ENCODE measurements at regions not wholly inside any gene's neighbourhood (a gene's known extent, or its start where the extent isn't known, plus 50 kb on each side); places are given as distances from the start of the nearest gene placed in this dataset.

DNA sequence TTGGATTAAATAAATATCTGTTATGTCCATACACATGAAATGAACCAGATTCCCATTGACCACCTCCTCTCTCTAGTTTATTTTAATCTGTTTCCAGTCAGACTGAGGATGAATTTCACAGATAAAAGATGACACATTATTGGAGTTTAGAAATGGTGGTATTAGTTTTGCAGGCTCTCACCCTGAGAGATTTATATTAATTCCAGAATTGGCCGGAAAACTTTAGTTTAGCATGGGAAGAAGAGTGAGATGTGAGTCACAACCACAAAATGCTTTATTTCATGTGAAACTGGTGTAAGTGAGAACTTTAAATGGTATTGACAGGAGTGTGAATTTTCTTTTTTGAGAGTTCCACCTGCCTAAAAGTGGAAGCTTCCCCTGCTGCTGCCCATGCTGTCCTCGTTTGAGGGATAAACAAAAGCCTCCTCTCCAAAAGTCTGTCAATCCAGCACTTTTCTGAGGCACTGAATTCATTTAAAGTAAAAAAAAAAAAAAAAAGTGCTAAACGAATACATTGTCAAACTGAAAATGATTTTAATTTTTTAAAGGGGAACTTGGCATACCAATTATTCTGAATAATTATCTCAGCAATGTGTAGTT, 65.1 kb upstream of the EPHA3 start:
- DNase-seq (no peak), ATAC-seq (replicated peaks in 1 of 2) (no peak)
- no peaks in the 10 kb centered on the region for H3K36me3 Mint-ChIP-seq (ENCODE audit: insufficient read depth in 2 of 2)
- H3K27ac Mint-ChIP-seq: no peak overlapping the region
- H3K9me3 Mint-ChIP-seq: peaks cover 3 to 6% of the 10 kb centered on the region in 2 donors
- H3K4me1 Mint-ChIP-seq (ENCODE audit: low read depth): no peaks in the 10 kb centered on the region
- H3K27me3 Mint-ChIP-seq (ENCODE audit: low read depth): no peaks in the 10 kb centered on the region
- H3K4me3 Mint-ChIP-seq: no peak overlapping the region

DNA sequence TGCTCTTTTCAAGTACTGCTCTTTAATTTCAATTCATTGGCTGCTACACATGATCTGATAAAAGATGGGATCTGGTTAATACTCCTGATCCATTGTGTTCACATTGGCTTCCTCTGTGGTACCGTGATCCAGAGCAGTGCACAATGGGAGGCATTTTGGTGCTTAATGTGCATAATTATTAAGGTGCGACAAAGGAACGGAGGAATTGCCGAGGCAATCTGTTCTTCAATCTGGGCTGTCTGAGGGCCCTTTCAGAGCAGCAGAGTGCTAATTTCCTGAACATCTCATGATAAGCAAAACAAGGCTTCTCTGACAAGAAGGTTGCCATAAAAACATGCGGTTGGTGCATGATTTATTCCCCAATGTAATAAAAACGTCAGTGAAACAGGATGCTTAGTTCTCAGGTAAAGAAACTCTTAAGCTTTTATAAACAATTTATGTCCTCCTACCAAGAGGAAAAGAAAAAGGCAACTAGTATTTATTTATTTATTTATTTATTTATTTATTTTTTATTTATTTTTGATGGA, 64.0 kb upstream of the EPHA3 start:
- ATAC-seq (replicated peaks in 1 of 2): no peak
- Mint-ChIP-seq H3K36me3 (ENCODE audit: insufficient read depth in 2 of 2) (no peaks in the 10 kb centered on the region), H3K4me1 (ENCODE audit: low read depth) (no peaks in the 10 kb centered on the region), H3K27me3 (ENCODE audit: low read depth) (no peaks in the 10 kb centered on the region), H3K4me3 (no peak overlapping the region), H3K27ac (no peak overlapping the region), H3K9me3 (peaks cover 1 to 2% of the 10 kb centered on the region in 2 donors)
- no peak for DNase-seq

DNA sequence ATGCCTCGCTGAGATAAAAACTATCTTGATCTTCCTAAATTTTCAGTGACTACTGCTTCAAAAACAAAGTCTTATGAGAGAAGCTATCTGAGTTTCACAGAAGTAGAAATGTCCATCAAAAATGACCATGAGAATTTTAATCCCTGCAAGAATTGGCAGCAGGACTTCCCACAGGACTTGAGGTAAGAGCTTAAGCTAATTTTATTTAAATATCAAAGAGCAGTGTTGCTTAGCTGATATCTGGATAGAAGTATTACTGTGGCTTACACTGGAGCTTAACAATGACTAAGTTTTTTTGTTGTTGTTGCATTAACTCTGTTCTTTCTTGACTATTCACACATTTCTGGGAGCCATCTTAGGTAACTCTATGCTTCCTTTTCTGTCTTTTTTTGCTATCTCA, 60.8 kb upstream of the EPHA3 start:
- H3K4me3 Mint-ChIP-seq: no peak overlapping the region
- H3K4me1 Mint-ChIP-seq (ENCODE audit: low read depth): no peaks in the 10 kb centered on the region
- peaks cover 1 to 2% of the 10 kb centered on the region in 2 donors for H3K9me3 Mint-ChIP-seq
- ATAC-seq (replicated peaks in 1 of 2) (no peak), DNase-seq (no peak)
- no peaks in the 10 kb centered on the region for H3K36me3 Mint-ChIP-seq (ENCODE audit: insufficient read depth in 2 of 2)
- H3K27ac Mint-ChIP-seq: no peak overlapping the region
- H3K27me3 Mint-ChIP-seq (ENCODE audit: low read depth): no peaks in the 10 kb centered on the region

GRCh38 chr3:89049119-89049518, 58.3 kb upstream of the EPHA3 start:
- DNase-seq: no peak
- no peak overlapping the region for H3K27ac Mint-ChIP-seq

GRCh38 chr3:89052386-89052785, 55.0 kb upstream of the EPHA3 start:
- ATAC-seq (replicated peaks in 1 of 2) (no peak), DNase-seq (no peak)
- Mint-ChIP-seq H3K4me1 (ENCODE audit: low read depth) (no peaks in the 10 kb centered on the region), H3K27ac (no peak overlapping the region), H3K36me3 (ENCODE audit: insufficient read depth in 2 of 2) (no peaks in the 10 kb centered on the region), H3K4me3 (no peak overlapping the region), H3K27me3 (ENCODE audit: low read depth) (no peaks in the 10 kb centered on the region), H3K9me3 (peaks cover 2 to 4% of the 10 kb centered on the region in 2 donors)

More at GRCh38 chr3:89049119-89049518, 58.3 kb upstream of the EPHA3 start:
- no peak overlapping the region for H3K4me3 Mint-ChIP-seq
- H3K4me1 Mint-ChIP-seq (ENCODE audit: low read depth): no peaks in the 10 kb centered on the region
- H3K36me3 Mint-ChIP-seq (ENCODE audit: insufficient read depth in 2 of 2): no peaks in the 10 kb centered on the region
- no peaks in the 10 kb centered on the region for H3K27me3 Mint-ChIP-seq (ENCODE audit: low read depth)
- peaks cover 1 to 2% of the 10 kb centered on the region in 2 donors for H3K9me3 Mint-ChIP-seq
- ATAC-seq (replicated peaks in 1 of 2): no peak

DNA sequence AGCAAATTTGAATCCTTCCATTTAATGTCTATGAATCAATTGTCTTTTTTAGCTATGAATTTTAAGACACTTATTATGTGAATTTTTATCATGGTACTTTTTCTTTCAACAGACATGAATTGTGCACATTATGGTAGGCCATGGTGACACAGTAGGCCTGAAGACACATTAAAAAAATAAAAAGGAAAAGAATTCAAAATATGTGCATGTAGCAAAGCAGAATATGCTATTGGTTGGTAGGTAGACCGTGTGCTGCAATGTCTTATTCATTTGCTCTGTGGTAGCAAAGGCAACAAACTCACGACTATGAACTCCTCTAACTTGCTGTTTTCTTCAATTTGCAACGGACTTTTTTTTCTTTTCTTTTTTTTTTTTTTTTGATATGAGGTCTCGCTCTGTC, 50.0 kb upstream of the EPHA3 start:
- ATAC-seq (replicated peaks in 1 of 2): no peak
- Mint-ChIP-seq H3K9me3 (peaks cover 3 to 4% of the 10 kb centered on the region in 2 donors), H3K27ac (no peak overlapping the region), H3K27me3 (ENCODE audit: low read depth) (no peaks in the 10 kb centered on the region), H3K4me1 (ENCODE audit: low read depth) (no peaks in the 10 kb centered on the region), H3K4me3 (no peak overlapping the region), H3K36me3 (ENCODE audit: insufficient read depth in 2 of 2) (no peaks in the 10 kb centered on the region)
- no peak for DNase-seq
